ENCODE measurements at regions not wholly inside any gene's neighbourhood (a gene's known extent, or its start where the extent isn't known, plus 50 kb on each side); places are given as distances from the start of the nearest gene placed in this dataset.

DNA sequence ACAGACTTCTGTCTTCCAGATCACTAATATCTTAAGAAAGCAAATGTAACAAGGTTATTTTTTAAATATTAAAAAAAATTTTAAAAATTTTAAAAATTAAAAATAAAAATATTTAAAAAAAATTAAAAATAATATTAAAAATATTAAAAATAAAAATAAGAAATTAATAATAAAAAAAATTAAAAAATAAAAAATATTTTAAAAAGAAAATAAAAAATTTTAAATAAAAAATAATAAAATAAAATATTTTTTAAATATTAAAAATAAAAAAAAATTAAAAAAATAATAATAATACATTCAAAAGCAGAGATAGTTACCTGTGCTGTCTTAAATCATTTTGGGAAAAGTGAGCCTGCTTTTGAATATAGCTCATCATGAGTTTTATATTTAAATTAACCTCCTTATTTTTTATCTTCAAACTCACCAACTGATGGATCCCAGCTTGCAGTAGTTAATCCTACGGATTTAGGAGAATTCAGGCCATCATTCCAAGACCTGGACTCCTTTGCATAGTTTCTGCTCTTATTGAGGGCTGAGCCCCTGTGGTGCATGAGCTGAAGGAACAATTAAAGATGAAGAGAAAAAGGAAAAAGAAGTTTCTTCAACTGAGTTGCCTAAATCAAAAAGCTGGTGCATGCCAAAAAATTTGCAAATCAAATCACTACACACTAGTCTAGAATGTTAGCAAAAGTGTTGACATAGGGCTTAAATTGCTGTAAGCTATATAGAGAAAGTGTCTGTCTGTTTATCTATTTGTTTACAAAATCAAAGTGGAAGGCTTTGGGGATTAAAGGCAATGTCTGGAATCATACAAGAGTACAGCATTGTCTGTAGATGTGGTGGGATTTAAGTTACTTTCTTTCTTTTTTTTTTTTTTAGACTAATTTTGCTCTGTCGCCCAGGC is 50.5 kb upstream of the ZNF438 start:
- DNase-seq: no peak

DNA sequence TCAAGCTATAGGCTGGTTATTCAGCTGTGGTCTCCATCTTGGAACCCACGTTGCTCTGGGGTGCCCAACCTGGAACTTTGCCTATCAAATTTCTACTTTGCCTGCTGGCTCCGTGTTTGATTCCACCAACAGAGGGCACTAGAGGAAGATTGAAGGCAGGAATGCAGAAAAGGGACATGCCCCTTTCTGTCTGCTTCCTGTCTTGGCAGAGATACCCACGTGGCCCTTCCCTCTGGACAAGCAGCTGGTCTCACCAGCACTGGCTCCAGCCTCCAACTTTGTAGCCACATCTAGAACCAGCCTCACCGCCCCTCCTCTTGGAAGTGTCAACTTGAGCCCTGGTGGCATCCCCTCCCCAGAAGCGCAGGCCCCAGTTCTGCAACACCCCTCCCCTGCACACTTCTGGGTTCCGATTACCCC is 52.1 kb upstream of the ZNF438 start:
- DNase-seq: peak; percentile 4 to 65 (median 58)

DNA sequence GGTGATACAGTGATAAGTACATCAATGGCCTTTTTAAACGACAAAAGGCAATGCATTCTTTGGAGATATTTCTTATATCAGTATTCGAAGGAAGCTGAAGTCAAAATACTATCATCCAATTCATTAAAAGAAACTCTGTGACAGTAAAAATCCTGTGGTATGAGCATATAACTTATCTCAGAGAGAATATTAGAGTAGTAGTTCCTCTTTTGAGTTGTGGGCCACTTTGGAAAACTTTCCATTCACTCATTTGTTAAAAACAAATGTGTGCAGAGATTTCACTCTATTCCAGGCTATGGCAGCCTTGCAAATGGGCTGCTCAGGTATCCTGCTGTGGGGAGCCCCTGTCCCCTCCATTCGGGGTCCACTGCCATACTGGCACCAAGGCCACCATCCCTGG is 55.3 kb upstream of the ZNF438 start:
- DNase-seq: no peak

DNA sequence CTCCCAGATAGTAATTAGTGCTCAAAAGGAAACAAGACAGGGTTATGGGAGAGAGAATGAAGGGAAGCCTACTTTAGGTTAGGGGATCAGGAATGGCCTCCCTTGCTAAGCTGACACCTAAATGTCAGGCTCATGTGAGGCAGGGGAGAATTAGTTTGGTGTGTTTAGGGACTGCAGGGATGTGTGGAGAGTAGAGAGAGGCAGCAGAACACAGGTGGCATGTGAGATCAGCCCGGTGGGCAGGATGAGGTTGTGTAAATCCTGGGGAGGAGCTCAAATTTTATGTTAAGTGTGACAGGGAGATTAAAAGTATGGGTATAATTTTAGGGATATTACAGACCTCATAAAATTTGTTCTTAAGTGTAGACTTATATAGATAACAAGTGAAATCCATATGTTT is 56.2 kb upstream of the ZNF438 start:
- peak in 1 of 3 experiments; percentile 27 for DNase-seq

DNA sequence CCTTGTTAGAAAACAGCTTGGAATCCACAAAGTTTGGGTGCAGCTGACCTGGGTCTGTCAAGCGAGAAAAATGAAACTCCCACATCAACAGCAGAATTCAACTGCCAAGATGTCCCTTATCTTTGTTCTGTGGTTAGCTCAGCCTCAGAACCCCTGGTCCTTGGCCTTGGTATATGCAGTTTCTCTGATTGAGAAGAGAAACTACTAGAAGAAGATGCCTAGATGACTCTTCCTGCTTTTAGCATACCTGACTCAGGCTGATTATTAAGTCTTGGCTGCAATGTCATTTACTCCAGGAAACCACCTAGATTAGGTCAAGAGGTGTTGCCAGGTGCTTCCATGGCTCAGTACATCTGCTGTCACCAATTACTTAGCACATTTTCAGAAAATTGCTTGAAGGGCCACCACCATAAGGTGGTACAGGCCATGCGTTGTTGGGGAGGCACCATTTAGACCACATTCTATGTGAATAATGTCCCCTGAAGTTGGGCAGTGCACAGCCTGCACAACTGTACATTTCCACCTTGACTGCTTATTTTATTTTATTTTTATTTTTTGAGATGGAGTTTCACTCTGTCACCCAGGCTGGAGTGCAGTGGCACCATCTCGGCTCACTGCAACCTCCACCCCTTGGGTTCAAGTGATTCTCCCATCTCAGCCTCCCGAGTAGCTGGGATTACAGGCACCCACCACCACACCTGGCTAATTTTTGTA is 59.4 kb upstream of the ZNF438 start:
- DNase-seq: no peak

DNA sequence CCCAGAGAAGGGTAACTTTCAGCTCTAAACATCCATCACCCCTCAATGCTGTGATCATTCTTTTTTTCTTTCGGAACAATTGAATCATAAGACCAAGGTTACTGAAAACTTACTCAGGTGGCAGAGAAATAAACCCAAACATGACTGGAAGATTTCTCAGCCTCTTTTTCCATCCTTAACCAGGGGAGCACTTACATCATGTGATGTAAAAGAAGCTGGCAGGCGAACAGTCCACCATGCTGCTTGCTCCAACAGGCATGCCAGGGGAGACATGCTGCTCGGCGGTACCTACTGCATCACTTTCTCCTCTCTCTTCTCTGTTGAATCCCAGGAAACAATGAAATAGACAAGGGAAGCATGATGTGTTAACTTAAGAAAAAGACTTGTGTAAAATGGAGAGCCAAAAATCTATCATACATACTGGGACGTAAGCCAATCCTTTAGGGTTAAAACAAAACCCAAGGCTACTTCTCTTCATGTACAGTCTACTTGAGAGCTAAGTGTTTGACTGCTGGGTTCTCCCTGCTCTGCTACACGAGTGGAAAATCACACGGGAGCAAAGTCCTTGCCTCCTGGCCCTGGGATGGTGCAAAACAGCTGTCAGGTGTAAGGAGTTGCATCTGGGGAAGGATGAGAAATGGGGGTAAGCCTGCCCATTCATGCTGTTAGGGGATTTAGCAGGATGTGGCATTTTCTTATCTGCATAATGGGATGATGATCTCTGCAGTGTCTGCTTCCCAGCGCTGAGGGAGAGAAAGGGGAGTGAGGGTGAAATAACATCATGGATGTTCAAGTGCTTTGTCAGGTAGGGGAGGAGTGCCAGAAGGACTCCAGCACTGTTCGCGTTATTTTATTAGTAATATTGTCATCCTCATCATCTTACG is 64.3 kb upstream of the ZNF438 start:
- no peak for DNase-seq

DNA sequence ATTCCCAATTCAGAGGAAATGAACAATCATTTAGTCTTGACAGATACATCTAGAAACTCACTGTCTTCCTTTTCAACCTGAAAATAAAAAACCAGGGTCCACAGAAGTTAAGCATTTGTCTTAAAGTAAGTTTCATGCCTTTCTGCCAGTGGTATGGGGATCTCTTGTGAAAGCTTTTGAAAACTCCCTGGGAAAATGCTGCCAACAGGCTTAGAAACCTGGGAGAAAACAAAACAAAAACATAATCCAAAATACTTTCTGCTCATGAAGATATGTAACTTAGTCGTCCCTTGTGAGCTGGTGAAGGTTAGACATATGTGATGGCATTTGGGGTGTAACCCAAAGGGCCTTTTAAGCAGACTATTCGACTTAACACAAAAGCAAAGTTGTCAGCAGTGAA is 66.4 kb upstream of the ZNF438 start:
- DNase-seq: no peak

DNA sequence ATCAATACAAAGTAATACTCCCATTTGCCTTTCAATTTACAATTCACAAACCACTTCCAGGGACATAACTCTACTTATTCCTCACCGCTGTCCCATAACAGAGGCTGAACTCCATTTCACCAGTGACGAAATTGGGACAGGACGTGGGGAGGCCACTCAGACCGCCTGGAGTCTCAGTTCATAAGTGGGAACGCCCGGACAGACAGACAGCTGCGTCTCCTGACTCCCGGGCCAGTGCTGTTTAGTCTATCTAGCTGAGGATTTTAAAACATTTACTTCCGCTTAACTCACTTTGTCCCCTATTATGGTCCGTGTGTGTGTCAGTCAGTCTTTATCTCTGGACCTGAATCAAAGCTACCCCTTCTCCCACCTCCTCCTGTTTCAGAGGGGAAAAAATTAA is 67.4 kb upstream of the ZNF438 start:
- no peak for DNase-seq

DNA sequence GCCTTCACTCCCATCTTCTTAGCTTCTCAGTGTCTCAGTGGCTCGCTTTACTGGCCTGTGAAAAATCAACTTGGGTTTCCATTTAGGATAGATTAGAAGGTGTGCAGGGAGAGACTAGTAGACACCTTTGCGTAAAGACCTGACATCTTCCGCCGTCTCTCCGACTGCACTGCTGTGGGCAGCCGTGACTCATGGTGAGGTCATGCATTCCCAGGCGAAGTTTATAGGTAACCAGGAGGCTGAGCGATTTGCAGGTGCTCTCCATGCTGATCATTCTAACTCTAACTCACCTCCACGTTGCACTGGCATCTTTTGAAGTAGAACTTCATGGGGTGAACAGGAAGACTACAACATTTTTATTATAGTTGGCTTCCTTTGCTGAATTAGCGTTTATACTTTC is 68.0 kb upstream of the ZNF438 start:
- DNase-seq: no peak

DNA sequence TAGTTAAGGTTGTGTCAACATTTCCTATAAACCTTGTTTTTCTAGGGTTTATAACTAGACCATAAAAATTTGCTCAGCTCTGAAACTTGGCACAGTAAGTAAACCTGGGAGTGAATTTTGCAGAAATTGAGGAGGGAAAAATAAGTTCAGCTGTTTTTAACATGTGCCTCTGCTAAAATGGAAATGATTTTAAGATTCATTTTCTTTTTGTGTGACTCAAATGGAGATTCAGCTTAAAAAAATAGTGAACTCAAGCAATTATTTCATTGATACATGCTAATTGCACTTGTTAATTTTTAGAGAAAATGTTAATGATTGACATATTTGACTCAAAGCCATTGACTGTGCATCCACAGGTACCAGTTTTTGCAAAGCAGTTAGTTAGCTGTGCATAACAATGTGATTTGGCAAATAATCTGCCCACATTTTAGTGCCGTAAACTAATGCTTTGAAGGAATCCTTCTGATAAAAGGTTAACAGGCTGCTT is 68.5 kb upstream of the ZNF438 start:
- DNase-seq: no peak

DNA sequence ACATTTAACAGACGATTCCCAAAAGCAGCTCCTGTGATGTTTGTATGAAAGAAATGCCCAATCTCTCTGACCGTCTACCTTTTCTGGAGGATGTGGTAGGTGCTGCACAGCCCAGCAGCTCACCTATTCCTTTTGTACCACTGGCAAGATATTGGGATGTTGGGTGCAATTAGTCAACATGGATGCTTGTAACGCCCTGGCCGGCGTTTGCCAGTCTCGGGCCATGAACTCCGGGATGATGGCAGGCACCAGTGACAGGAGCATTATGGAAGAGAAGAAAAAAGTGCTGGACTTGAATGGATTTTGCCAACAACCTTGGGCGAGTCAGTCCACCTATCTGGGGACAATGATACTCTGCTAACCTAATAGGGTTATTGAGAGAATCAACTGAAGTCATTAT is 69.0 kb upstream of the ZNF438 start:
- DNase-seq: no peak

DNA sequence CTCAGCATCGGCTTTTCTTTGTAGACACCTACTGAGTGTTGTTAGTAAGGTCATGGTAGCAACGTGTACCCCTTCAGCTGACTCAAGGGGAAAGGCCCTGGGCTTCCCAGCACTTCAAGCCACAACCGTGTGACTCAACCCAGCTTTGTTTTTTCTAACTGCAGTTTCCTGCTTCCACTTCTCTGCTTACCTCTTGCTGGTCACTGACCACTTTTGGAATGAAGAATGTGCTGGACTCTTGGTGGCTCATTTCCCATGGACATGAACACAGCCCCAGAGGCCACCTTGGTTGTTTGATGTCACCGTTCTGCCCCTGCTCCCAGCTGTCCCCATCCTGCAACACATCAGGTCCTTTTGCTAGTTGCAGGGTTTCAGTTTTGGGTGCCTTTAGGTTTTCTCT is 69.5 kb upstream of the ZNF438 start:
- DNase-seq: no peak

DNA sequence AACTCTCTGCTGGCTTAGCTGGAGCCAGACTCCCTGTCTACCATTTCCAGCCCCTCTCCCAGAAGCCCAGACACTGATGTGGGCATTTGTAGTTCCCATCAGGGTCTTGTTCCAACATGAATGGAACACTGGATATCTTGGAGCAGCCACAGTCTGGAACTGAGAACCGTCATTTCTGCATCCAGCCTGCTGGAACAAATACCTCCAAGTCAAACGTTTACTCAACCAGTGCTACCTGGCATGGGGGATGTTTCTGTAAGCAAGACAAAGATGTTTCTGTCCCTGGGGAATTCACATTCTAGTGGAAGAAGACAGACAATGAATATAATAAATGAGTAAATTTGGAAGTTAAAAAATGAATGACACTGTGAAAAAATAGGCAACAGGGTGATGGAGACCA is 70.8 kb upstream of the ZNF438 start:
- DNase-seq: no peak

DNA sequence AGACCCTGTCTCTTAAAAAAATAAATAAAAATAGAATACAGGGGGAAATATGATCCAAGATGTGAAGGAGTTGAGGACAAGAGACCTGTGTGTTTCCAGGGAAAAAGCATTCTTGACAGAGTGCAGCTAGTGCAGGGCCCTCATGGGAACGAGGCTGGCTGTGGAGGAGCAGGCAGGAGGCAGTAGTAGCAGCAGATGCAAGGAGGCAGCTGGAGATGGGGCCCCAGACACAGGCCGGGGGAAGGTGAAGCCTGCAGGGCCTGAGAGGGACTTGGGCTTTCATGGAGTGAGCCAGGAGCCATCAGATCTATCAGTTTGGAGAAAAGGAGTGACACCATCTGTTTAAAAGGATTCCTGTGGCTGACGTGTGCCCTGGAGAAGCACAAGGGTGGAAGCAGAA is 71.4 kb upstream of the ZNF438 start:
- DNase-seq: no peak

DNA sequence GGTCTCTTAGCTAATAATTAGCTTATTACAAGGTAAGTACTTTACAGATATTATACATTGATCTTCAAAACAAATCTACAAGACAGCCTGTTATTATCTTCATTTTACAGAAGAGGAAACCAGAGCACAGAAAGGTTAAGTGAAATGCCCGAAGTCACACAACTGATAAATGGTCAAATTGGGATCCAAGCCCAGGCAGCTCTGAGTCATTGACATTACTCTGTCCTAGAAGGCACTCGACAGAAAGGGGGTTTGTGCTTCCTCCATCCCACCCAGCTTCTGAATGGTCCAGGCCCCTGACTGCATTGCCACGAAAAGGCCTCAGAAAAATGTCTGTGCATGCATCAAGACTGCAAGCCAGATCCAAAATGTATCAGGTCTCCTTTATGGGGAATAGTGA is 81.3 kb upstream of the ZNF438 start:
- no peak for DNase-seq

DNA sequence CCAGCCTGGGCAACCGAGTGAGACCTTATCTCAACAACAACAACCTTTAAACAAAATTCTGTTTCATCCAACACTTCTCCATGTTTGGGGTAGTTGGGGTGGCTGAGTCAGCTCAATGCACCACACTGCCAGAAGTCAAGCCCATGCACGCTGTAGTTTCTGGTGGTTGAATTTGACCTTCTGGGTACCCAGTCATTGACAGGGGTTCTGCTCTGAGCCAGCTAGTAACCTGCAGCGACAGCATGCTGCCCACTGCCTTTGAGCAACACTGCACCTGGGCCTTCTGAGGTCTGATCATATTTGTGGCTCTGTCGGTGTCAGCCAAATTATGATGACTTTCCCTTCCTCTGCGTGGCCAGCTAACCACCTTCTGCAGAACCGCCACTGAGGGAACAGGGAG is 84.6 kb upstream of the ZNF438 start:
- no peak for DNase-seq

DNA sequence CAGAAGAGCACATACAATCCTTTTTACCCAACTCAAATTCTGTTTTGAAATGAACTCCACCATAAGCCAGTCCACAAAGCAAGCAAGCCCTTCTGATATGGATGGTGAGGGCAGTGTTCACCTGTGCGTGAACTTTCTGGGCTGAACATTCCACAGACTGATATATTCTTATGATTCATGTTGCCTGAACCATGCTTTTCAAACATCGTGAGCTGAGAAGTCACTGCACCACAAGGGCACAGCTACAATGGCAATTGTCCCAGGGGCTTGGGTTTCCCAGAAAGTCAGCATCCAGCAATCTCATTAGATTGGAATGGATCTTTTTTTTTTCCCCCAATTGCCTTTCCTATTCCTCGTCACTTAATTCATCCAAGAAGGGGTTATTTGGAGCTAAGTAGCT is 86.9 kb upstream of the ZNF438 start:
- no peak for DNase-seq

DNA sequence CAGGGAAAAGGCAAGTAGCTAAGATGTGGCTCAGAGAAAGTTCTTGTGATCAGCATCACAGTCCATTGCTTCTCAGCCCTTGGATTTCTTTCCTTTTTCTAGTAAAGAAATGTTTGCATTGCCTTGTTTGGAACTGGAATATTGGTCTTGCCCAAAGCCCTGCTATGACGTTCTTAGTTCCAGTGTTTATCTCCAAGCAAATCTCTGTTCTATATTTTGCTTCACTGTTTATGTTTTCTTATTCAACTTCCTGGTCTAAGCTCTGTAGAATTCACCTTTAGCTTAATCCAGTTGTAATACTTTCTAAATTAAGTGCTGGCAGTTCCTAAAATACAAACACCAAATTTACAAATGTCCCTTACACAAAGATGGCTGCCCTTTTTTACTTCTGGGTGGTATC is 88.7 kb upstream of the ZNF438 start:
- DNase-seq: no peak

DNA sequence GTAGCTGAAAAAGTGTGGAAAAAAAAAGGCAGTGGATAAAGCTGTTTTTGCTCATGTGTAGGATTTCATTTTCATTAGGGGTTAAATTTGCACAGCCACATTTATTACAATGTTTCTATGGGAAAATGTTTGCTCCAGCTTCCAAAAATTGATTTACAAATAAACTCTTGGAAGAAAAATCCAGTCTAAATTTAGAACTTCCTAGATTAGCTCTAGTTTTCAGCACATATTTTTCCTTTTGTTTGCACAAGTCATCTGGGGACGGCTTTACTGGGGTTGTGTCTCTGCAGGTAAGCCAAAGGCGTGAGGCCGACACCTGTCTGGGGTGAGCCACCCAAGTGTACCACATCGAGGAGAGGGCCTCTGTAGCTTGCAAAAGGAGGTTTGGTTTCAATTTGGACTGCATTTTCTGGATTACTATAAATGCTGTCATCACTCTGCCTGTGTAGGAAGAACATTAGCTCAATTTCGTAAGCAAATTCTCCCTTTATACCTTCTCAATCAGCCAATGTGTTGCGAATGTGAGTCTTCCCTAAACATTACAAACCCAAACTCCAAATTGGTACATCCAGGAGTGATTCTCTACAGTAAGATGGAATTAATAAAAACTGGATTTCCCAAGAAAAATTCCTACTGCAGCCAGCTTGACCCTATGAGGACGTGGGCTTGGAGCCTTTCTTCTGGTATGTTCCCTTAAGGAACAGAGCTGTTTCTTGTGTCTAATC is 89.5 kb upstream of the ZNF438 start:
- DNase-seq: no peak

DNA sequence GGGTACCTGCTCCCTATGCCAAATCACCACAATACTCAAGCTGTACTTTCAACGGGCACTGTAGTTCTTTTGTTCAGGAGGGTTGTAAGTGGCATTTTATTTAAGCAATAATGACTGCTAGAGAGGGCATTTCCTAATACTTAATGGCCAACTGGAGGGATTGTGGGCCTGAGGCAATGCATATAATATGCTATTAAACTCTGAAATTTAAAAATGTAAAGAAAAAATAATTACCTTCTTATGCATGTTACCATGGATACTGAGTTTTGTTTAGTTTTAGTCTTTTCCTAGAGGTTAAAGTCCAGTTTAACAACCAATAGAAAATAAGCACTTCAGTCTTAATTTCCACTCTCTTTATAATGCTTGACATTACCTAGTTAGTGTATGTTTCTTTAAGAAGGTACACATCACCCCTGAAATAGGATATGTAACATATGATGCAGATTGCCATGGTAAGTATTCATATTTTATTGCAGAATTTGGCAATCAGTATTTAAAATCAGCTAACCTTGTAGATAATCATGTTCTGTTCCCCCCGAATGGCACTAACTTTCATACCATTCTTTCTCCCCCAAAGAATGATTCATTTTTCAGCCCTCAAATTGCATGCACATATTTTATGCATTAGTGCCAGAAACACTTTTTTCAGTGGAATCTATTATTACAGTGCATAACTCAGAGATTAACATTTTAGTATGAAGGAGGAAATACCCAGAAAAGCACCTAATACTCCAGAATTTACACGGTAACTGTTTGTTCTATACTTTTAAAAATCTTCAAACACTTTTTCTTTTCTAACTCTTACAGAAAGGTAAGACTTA is 90.3 kb upstream of the ZNF438 start:
- peak in 1 of 3 experiments; percentile 52 for DNase-seq

DNA sequence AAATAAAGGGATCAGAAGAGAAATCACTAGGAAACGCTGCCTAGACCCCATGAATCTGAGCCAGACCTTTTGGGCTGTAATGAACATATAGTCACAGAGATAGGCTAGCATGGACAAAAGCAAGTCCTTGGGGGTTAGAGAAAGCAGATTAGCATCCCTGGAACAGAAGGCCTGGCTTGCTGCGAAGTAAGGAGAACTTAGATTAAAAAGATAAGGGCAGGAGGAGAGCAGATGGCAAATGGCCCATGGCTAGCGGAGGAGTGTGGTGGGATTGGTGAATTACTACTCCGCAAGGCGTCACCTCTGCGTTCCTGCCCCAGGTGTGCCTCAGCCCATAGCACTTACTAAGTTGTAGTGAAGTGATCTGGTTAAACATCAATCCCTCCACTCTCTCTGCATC is 92.3 kb upstream of the ZNF438 start:
- DNase-seq: no peak

DNA sequence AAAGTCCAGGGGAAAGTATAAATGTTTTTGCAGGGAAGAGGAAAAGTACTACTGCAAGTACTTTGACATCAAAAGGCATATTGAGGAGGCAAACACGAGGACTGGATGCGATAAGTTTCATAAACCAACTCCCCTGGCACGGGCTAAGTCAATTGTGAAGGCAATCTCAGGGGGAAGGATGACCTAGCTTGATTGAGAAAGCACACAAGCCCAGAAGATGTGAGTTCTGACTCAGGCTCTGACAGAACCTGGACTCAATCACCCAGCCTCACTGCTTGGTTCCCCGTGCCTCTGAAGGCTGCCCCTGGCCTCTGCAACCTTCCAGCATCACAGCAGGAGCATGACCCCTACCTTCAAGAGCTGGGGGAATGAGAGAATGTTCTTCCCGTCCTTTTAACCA is 93.2 kb upstream of the ZNF438 start:
- DNase-seq: no peak

Measured in NCI-H1417 (cell line).